WTC11 (cell line): ENCODE measurements at regions not wholly inside any gene's neighbourhood (a gene's known extent, or its start where the extent isn't known, plus 50 kb on each side); places are given as distances from the start of the nearest gene placed in this dataset.

Experiments
- AFF4 ChIP-seq: sonication (generic); formaldehyde crosslinking; IDR thresholded peaks from 2 replicates; pipeline ENCODE4 v1.8.1; 2023; ENCODE audit warnings: mild to moderate bottlenecking, missing genetic modification reagents, borderline replicate concordance
- CREB1 ChIP-seq: sonication (generic); formaldehyde crosslinking; IDR thresholded peaks from 2 replicates; pipeline ENCODE4 v1.8.0; 2023; ENCODE audit warnings: mild to moderate bottlenecking, missing genetic modification reagents
- E2F4 ChIP-seq: sonication (generic); formaldehyde crosslinking; IDR thresholded peaks from 2 replicates; pipeline ENCODE4 v1.8.1; 2022; ENCODE audit warnings: low read depth, mild to moderate bottlenecking, moderate library complexity, missing genetic modification reagents, borderline replicate concordance
- E2F5 ChIP-seq: sonication (generic); formaldehyde crosslinking; IDR thresholded peaks from 2 replicates; pipeline ENCODE4 v1.8.1; 2022; ENCODE audit warnings: mild to moderate bottlenecking, moderate library complexity, missing genetic modification reagents
- EMX1 ChIP-seq: fragments of 250-450 bp; sonication (Bioruptor Pico); IDR thresholded peaks from 2 replicates; pipeline ENCODE4 v1.8.0; 2021; ENCODE audit warnings: mild to moderate bottlenecking
- ETV6 ChIP-seq: sonication (generic); formaldehyde crosslinking; IDR thresholded peaks from 2 replicates; pipeline ENCODE4 v1.8.1; 2022; ENCODE audit warnings: mild to moderate bottlenecking, missing genetic modification reagents
- FOXK1 ChIP-seq: sonication (generic); formaldehyde crosslinking; IDR thresholded peaks from 2 replicates; pipeline ENCODE4 v1.8.0; 2022; ENCODE audit warnings: mild to moderate bottlenecking, moderate library complexity, missing genetic modification reagents
- FOXP4 ChIP-seq: sonication (generic); formaldehyde crosslinking; IDR thresholded peaks from 2 replicates; pipeline ENCODE4 v1.8.0; 2022; ENCODE audit warnings: mild to moderate bottlenecking, missing genetic modification reagents
- IRF2 ChIP-seq: sonication (generic); formaldehyde crosslinking; IDR thresholded peaks from 2 replicates; pipeline ENCODE4 v1.8.0; 2022; ENCODE audit warnings: low read depth, missing genetic modification reagents, borderline replicate concordance
- KAT7 ChIP-seq: sonication (generic); formaldehyde crosslinking; IDR thresholded peaks from 2 replicates; pipeline ENCODE4 v1.8.1; 2023; ENCODE audit warnings: missing genetic modification reagents, mild to moderate bottlenecking, borderline replicate concordance
- MAX ChIP-seq: sonication (generic); formaldehyde crosslinking; IDR thresholded peaks from 2 replicates; pipeline ENCODE4 v1.8.0; 2022; ENCODE audit warnings: mild to moderate bottlenecking, missing genetic modification reagents
- NFYB ChIP-seq: sonication (generic); formaldehyde crosslinking; conservative IDR thresholded peaks from 2 replicates; pipeline ENCODE4 v1.8.0; 2022; ENCODE audit warnings: low read depth, missing genetic modification reagents
- NR2C2 ChIP-seq: sonication (generic); formaldehyde crosslinking; IDR thresholded peaks from 2 replicates; pipeline ENCODE4 v1.8.0; 2022; ENCODE audit warnings: mild to moderate bottlenecking, missing genetic modification reagents
- NR3C1 ChIP-seq: sonication (generic); formaldehyde crosslinking; conservative IDR thresholded peaks from 2 replicates; pipeline ENCODE4 v1.8.1; 2023; ENCODE audit warnings: low read depth, mild to moderate bottlenecking, missing genetic modification reagents
- PRRX2 ChIP-seq: fragments of 250-450 bp; sonication (Bioruptor Pico); IDR thresholded peaks from 2 replicates; pipeline ENCODE4 v1.8.0; 2021; ENCODE audit warnings: mild to moderate bottlenecking
- SMAD3 ChIP-seq: sonication (generic); formaldehyde crosslinking; IDR thresholded peaks from 2 replicates; pipeline ENCODE4 v1.8.0; 2022; ENCODE audit warnings: missing genetic modification reagents, mild to moderate bottlenecking, borderline replicate concordance
- USF1 ChIP-seq: sonication (generic); formaldehyde crosslinking; IDR thresholded peaks from 2 replicates; pipeline ENCODE4 v1.8.0; 2022; ENCODE audit warnings: mild to moderate bottlenecking, missing genetic modification reagents
- ZBTB21 ChIP-seq: sonication (generic); formaldehyde crosslinking; IDR thresholded peaks from 2 replicates; pipeline ENCODE4 v1.8.1; 2023; ENCODE audit warnings: mild to moderate bottlenecking, missing genetic modification reagents, borderline replicate concordance
- ZNF121 ChIP-seq: sonication (generic); formaldehyde crosslinking; IDR thresholded peaks from 2 replicates; pipeline ENCODE4 v1.8.0; 2023; ENCODE audit warnings: missing genetic modification reagents
- ZNF219 ChIP-seq: sonication (generic); formaldehyde crosslinking; IDR thresholded peaks from 2 replicates; pipeline ENCODE4 v1.8.0; 2023; ENCODE audit warnings: missing genetic modification reagents, mild to moderate bottlenecking, borderline replicate concordance
- ZNF396 ChIP-seq: fragments of 250-450 bp; sonication (Bioruptor Pico); IDR thresholded peaks from 2 replicates; pipeline ENCODE4 v1.8.0; 2021; ENCODE audit warnings: mild to moderate bottlenecking, moderate library complexity, borderline replicate concordance
- ZNF423 ChIP-seq: fragments of 250-450 bp; sonication (Bioruptor Pico); IDR thresholded peaks from 2 replicates; pipeline ENCODE4 v2.1.2; 2022; ENCODE audit warnings: mild to moderate bottlenecking, moderate library complexity
- ZNF425 ChIP-seq: fragments of 250-450 bp; sonication (Bioruptor Pico); conservative IDR thresholded peaks from 2 replicates; pipeline ENCODE4 v1.9.0; 2021; ENCODE audit warnings: mild to moderate bottlenecking
- ZNF532 ChIP-seq: fragments of 250-450 bp; sonication (Bioruptor Pico); IDR thresholded peaks from 2 replicates; pipeline ENCODE4 v1.9.0; 2021; ENCODE audit warnings: mild to moderate bottlenecking, borderline replicate concordance
- ZNF671 ChIP-seq: fragments of 250-450 bp; sonication (Bioruptor Pico); IDR thresholded peaks from 2 replicates; pipeline ENCODE4 v1.8.0; 2021; ENCODE audit warnings: mild to moderate bottlenecking

- peak; percentile 61; the same call in 1 of the 2 replicates for TF ChIP-seq AFF4 (CRISPR knock-in tag)
- TF ChIP-seq CREB1, result no peak
- no peak for TF ChIP-seq NR2C2 (CRISPR knock-in tag)
- no peak for TF ChIP-seq KAT7
- peak; percentile 85; the same call in 1 of the 2 replicates for TF ChIP-seq PRRX2 (CRISPR knock-in tag)
- no peak for TF ChIP-seq IRF2 (CRISPR knock-in tag)
- peak; percentile 71; the same call in 1 of the 2 replicates for TF ChIP-seq ETV6 (CRISPR knock-in tag)
- TF ChIP-seq ZNF423 (CRISPR knock-in tag), result peak; percentile 81
- TF ChIP-seq E2F4 (CRISPR knock-in tag), result no peak
- no peak for TF ChIP-seq ZNF396 (CRISPR knock-in tag)
- peak; percentile 92; the same call in 1 of the 2 replicates for TF ChIP-seq ZNF671 (CRISPR knock-in tag)
- peak; percentile 88; the same call in 1 of the 2 replicates for TF ChIP-seq ZNF532 (CRISPR knock-in tag)
- peak; percentile 89; the same call in 1 of the 2 replicates for TF ChIP-seq EMX1
- no peak for TF ChIP-seq E2F5 (CRISPR knock-in tag)
- no peak for TF ChIP-seq NR3C1 (CRISPR knock-in tag)
- TF ChIP-seq ZNF121 (CRISPR knock-in tag), result no peak
- no peak for TF ChIP-seq ZNF219 (CRISPR knock-in tag)
- peak; percentile 95 for TF ChIP-seq ZNF425 (CRISPR knock-in tag)
- TF ChIP-seq FOXP4, result peak; percentile 98
- TF ChIP-seq SMAD3 (CRISPR knock-in tag), result no peak
- TF ChIP-seq ZBTB21 (CRISPR knock-in tag), result no peak
- no peak for TF ChIP-seq MAX
- no peak for TF ChIP-seq NFYB
- peak; percentile 80; the same call in 1 of the 2 replicates for TF ChIP-seq FOXK1
- TF ChIP-seq USF1 (CRISPR knock-in tag), result no peak; the same call in 1 of the 2 replicates
Measured at GRCh38 chr4:130026185-130026584, 930.2 kb downstream of the C4orf33 start (continued).
